Upper lobe of right lung (tissue), 1 donor: ENCODE measurements at regions not wholly inside any gene's neighbourhood (a gene's known extent, or its start where the extent isn't known, plus 50 kb on each side); places are given as distances from the start of the nearest gene placed in this dataset.

Experiments used
- ATAC-seq: fragments of 200-7000 bp; cut with Tn5 transposase; one replicate; pipeline ENCODE4 v1.9.1; 2020; ENCODE audit warnings: mild to moderate bottlenecking, moderate library complexity
- DNase-seq: peaks from one replicate; pipeline ENCODE4 v3.0.0-alpha.2; 2020
- H3K27ac ChIP-seq: fragments of 200-600 bp; one replicate; pipeline ENCODE4 v1.8.0; 2022
- H3K27me3 ChIP-seq: fragments of 200-600 bp; one replicate; pipeline ENCODE4 v1.8.0; 2022; ENCODE audit warnings: mild to moderate bottlenecking
- H3K36me3 ChIP-seq: fragments of 200-600 bp; one replicate; pipeline ENCODE4 v1.8.0; 2022
- H3K4me1 ChIP-seq: fragments of 200-600 bp; one replicate; pipeline ENCODE4 v1.8.0; 2022
- H3K4me3 ChIP-seq: fragments of 200-600 bp; one replicate; pipeline ENCODE4 v1.8.0; 2022; ENCODE audit warnings: mild to moderate bottlenecking
- H3K9me3 ChIP-seq: fragments of 200-600 bp; one replicate; pipeline ENCODE4 v1.8.0; 2022
- CTCF ChIP-seq: fragments of 200-600 bp; IDR thresholded peaks from one replicate; pipeline ENCODE4 v1.8.0; 2022; ENCODE audit warnings: antibody characterized with exemption
- intact Hi-C: fragments of 100-400 bp; cut with DNase I; formaldehyde crosslinking; loops from one replicate; pipeline ENCODE4 v1.11.0; 2022
- donor health status: DM: no; HTN: yes; CAD: no; lungs with severe emphysema.

- intact Hi-C loops = no loop called here
- Histone ChIP-seq H3K9me3 (no peaks in the 10 kb centered on the region), H3K4me1 (peaks cover 4% of the 10 kb centered on the region), H3K4me3 (no peak overlapping the region), H3K27me3 (peaks cover 15% of the 10 kb centered on the region), H3K27ac (no peak overlapping the region), H3K36me3 (no peaks in the 10 kb centered on the region)
- TF ChIP-seq CTCF = no peak
- no peak for DNase-seq
- no peak for ATAC-seq
Measured at GRCh38 chr11:33640730-33641371, 59.8 kb downstream of the C11orf91 start.

- no peak overlapping the region for H3K4me3 ChIP-seq
- DNase-seq = no peak
- no peaks in the 10 kb centered on the region for H3K9me3 ChIP-seq
- no peak for ATAC-seq
- TF ChIP-seq CTCF = no peak
- H3K36me3 ChIP-seq = no peaks in the 10 kb centered on the region
- no peak overlapping the region for H3K27ac ChIP-seq
- intact Hi-C loops = no loop called here
- peaks cover 15% of the 10 kb centered on the region for H3K27me3 ChIP-seq
- peaks cover 4% of the 10 kb centered on the region for H3K4me1 ChIP-seq
Measured at GRCh38 chr11:33638608-33639007, 62.0 kb downstream of the C11orf91 start.

- no peak overlapping the region for H3K27ac ChIP-seq
- DNase-seq (no peak), ATAC-seq (peak; percentile 38)
- no peaks in the 10 kb centered on the region for H3K9me3 ChIP-seq
- H3K4me1 ChIP-seq = peaks cover 4% of the 10 kb centered on the region
- no peak overlapping the region for H3K4me3 ChIP-seq
- no peak for TF ChIP-seq CTCF
- intact Hi-C loops = no loop called here
- no peaks in the 10 kb centered on the region for H3K36me3 ChIP-seq
- H3K27me3 ChIP-seq = peaks cover 11% of the 10 kb centered on the region
Measured at GRCh38 chr11:33636104-33636503, 64.5 kb downstream of the C11orf91 start.

- intact Hi-C loops = no loop called here
- Histone ChIP-seq H3K9me3 (no peaks in the 10 kb centered on the region), H3K4me3 (no peak overlapping the region), H3K36me3 (no peaks in the 10 kb centered on the region), H3K4me1 (no peaks in the 10 kb centered on the region), H3K27me3 (peaks cover 5% of the 10 kb centered on the region), H3K27ac (no peak overlapping the region)
- ATAC-seq (peak; percentile 51), DNase-seq (no peak)
- no peak for TF ChIP-seq CTCF
Measured at GRCh38 chr11:33635161-33635560, 65.5 kb downstream of the C11orf91 start.

- no peak for TF ChIP-seq CTCF
- Histone ChIP-seq H3K4me1 (no peaks in the 10 kb centered on the region), H3K36me3 (no peaks in the 10 kb centered on the region), H3K4me3 (no peak overlapping the region), H3K9me3 (no peaks in the 10 kb centered on the region), H3K27ac (no peak overlapping the region), H3K27me3 (peaks cover 4% of the 10 kb centered on the region)
- DNase-seq (no peak), ATAC-seq (no peak)
- intact Hi-C loops = no loop called here
Measured at GRCh38 chr11:33634291-33634834, 66.3 kb downstream of the C11orf91 start.
